Panc1 (cell line): ENCODE measurements at regions not wholly inside any gene's neighbourhood (a gene's known extent, or its start where the extent isn't known, plus 50 kb on each side); places are given as distances from the start of the nearest gene placed in this dataset.

Experiments
- POLR2AphosphoS5 ChIP-seq: IDR thresholded peaks from 2 replicates; pipeline ENCODE4 v1.6.1; 2012; ENCODE audit warnings: mild to moderate bottlenecking, low read depth, low read length, moderate library complexity
- REST ChIP-seq, 2 experiments: IDR thresholded peaks; 2 replicates each; pipeline ENCODE4 v1.6.1; 2011 to 2012; ENCODE audit warnings: low read depth in 2 of 2, control low read depth in 1 of 2, low read length in 1 of 2, mild to moderate bottlenecking in 1 of 2, moderate library complexity in 1 of 2; ENCODE audit not compliant: insufficient read depth in 1 of 2
- SIN3A ChIP-seq: IDR thresholded peaks from 2 replicates; pipeline ENCODE4 v1.6.1; 2012; ENCODE audit warnings: low read depth, mild to moderate bottlenecking, low read length, moderate library complexity, borderline replicate concordance; ENCODE audit not compliant: insufficient read depth
- TF ChIP-seq, protein P1 (sequence below): fragments of 450-650 bp; IDR thresholded peaks from 2 replicates; pipeline ENCODE4 v1.5.1; 2017; ENCODE audit warnings: mild to moderate bottlenecking

DNA sequence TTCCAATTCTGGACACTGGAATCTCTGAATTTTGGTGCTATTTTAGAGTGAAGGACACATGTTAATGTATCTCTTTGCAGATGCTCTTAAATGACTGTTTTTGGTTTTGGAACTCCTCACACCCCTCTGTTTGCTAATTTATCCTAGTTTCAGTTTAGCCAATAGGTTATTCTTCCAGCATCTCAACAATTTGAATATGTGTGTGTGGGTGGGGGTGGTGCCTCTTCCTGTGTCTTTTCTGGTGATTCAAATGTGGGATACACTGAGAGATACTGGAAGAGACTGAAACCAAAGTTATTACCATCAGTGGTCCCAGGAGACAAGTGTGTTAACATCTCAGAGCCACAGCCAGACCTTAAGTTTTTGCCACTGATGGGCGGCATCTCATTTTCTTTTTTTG lies 1317.4 kb upstream of the TMEM132C start:
- TF ChIP-seq POLR2AphosphoS5 (no peak), SIN3A (no peak), REST (IDR thresholded peaks at IDR 0.05; ENCODE audit: insufficient read depth in 1 of 2, low read depth in 2 of 2, low read length in 1 of 2) (no peak)
- TF ChIP-seq, protein P1, sequence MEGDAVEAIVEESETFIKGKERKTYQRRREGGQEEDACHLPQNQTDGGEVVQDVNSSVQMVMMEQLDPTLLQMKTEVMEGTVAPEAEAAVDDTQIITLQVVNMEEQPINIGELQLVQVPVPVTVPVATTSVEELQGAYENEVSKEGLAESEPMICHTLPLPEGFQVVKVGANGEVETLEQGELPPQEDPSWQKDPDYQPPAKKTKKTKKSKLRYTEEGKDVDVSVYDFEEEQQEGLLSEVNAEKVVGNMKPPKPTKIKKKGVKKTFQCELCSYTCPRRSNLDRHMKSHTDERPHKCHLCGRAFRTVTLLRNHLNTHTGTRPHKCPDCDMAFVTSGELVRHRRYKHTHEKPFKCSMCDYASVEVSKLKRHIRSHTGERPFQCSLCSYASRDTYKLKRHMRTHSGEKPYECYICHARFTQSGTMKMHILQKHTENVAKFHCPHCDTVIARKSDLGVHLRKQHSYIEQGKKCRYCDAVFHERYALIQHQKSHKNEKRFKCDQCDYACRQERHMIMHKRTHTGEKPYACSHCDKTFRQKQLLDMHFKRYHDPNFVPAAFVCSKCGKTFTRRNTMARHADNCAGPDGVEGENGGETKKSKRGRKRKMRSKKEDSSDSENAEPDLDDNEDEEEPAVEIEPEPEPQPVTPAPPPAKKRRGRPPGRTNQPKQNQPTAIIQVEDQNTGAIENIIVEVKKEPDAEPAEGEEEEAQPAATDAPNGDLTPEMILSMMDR = no peak
